ENCODE measurements at regions not wholly inside any gene's neighbourhood (a gene's known extent, or its start where the extent isn't known, plus 50 kb on each side); places are given as distances from the start of the nearest gene placed in this dataset.
A peak's percentile ranks its signal among the peaks of the same experiment; 100 is the strongest.
"Not testable (repeated sequence)": the region's sequence is repeated elsewhere in the genome, so short reads cannot be mapped to it uniquely, and the experiment has no call there.

- DNase-seq, result not testable (repeated sequence)
These were observed 182.6 kb downstream of the CD83 start for GRCh38 chr6:14300189-14300588.

DNA sequence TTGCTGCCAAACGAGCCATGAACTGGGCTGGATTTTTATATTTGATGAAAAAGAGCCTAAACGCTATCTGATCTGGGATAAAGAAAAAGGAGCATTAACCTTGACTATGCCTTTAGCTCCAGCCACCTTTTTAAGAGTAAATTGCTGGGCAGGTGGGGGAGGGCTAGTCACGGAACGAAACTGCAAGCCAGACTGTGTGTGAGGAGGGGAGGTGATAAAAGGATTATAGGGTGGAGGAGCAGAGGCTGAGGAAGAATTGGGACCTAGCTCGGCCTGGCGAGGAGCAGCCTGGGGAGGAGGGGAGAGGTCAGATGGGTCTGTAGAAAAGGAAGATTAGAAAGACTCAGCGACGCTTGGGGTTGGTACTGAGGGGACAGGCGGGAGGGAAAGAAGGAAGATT, 183.1 kb downstream of the CD83 start:
- DNase-seq, result not testable (repeated sequence)

DNA sequence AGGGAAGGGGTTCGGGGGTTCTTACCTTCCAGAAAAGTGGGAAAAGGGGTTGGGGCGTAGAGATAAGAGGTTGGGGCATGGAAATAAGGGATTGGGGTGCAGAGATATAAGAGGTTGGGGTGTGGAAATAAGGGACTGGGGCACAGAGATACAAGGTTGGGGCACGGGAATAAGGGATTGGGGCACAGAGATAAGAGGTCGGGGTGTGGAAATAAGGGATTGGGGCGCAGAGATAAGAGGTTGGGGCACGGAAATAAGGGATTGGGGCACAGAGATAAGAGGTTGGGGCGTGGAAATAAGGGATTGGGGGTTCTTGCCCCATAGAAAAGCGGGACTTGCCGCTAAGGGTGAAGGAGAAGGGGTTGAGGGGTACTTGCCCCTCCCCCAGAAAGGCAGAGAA, 183.9 kb downstream of the CD83 start:
- DNase-seq, result not testable (repeated sequence)

GRCh38 chr6:14305131-14305530, 187.6 kb downstream of the CD83 start:
- DNase-seq, result no peak

DNA sequence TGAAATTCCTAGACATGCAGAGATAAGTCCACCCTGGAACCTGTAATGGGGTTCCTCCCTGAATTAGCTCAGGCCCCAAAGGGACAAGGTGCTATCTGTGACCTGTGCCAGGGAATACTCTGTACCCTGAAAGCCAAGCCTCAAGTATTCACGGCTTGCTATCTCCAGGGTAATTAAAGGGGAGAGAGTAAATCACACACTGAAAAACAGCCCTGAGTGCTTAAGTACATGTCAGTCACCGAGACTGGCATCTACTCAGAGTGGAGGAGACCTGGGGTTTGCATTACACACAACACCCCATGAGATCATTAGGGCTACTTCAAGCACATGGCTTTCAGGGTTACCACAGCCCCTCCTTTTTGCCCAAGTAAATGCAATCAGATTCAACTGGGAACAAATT, 188.1 kb downstream of the CD83 start:
- peak; percentile 54 for DNase-seq

GRCh38 chr6:14306151-14306906, 188.8 kb downstream of the CD83 start:
- no peak for DNase-seq

DNA sequence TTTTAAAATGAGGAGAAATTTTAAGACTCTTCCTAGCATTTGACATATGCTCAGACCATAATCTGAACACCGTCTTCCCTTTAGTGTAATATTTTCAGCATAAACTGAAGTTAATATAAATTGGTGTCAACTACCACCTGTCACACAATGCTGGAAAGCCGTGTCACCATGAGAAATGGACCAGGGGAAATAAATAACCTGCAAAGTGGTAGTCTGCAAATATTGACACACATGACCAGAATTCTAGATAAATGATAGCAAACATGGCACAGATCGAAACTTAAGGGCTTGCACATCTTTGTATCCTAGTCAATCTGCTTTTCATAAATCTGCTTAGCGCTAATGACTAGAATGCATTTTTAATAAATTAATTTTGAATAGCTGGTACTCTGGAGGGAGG, 191.9 kb downstream of the CD83 start:
- peak; percentile 95 for DNase-seq

GRCh38 chr6:14309951-14310445, 192.4 kb downstream of the CD83 start:
- DNase-seq, result peak; percentile 95

DNA sequence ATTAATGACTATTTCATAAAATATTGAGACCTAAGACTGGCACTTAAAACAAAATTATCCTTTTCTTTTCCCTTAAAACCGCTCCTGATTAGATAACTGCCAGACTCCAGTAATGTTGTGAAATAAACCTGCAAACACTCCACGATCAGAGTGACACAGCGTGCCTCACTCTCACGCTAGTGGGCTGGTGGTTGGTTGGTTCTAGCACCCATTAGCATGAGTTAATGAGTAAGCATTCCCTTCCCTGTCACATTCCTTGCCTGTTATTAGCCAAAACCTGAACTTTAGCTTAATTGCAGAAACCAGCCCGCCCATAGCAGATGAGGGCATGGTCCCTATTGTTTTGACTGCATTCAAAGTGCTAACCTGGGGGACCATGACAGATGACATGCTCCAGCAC, 193.4 kb downstream of the CD83 start:
- DNase-seq, result no peak

- DNase-seq, result no peak
These were observed 195.0 kb downstream of the CD83 start for GRCh38 chr6:14312587-14312986.

- no peak for DNase-seq
These were observed 195.7 kb downstream of the CD83 start for GRCh38 chr6:14313248-14313647.

- no peak for DNase-seq
These were observed 197.8 kb downstream of the CD83 start for GRCh38 chr6:14315353-14315752.

- peak; percentile 91 for DNase-seq
These were observed 199.2 kb downstream of the CD83 start for GRCh38 chr6:14316651-14317386.

DNA sequence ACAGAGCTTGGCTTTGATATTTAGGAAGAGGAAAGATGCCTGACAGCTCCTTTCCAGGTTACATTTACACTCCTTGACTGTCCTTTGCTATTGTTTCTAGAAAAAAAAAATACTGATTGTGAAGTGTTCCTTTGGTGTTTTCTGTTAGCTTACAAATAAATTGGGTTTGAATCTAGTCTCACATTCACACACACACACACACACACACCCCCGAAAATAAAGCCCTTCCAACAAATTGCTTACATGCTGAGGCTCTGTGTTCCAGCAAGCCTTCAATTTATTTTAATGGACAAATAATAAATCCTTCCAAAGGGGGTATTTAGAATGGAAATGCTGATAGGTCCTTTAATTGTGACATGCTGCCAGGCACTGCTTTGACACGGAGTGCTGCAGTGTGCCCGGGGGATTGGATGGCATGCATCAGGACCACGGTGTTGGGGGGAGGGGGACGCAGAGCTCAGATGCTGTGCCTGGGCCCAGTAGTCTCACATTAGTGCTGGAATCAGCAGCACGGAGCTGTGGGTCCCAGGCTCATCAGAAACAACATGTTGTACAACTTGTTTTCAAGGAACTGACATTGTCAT, 199.9 kb downstream of the CD83 start:
- peak; percentile 73 for DNase-seq

GRCh38 chr6:14320332-14320731, 202.8 kb downstream of the CD83 start:
- DNase-seq, result no peak

DNA sequence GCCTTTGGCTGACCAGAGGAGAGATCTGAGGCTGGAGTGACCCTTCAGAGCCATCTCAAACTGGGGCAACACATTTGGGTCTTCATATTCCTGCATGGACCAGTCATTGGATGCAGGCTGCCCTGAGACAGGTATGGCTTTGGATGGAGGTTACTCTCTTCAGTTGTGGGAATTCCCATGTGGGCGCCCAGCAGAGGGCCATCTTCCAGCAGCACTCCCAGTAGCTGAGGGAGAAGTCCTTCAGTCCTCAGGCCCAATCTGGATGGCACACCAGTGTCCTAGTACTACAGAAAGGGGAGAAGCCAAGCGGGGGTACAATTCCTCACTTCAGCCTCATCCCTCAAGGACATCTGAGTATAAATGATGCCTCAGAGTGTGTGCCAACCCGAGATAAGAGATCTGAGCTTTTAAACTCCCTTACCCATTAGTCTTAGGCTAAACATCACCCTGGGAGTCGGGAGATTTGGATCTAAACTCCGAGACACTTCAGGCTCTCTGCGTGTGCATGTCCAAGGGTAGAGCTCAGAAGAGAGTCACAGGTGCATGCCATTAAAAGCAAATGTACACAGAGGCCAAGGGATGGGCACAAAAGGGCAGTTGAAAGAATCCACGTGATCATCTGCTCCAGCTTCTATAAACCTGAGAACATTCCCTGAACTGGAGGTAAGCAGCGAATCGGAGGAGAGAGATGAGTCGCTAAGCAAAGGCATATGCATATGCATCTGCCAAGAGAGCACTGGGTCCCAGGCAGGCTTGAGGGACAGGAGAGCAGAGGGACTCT, 204.6 kb downstream of the CD83 start:
- DNase-seq, result no peak

DNA sequence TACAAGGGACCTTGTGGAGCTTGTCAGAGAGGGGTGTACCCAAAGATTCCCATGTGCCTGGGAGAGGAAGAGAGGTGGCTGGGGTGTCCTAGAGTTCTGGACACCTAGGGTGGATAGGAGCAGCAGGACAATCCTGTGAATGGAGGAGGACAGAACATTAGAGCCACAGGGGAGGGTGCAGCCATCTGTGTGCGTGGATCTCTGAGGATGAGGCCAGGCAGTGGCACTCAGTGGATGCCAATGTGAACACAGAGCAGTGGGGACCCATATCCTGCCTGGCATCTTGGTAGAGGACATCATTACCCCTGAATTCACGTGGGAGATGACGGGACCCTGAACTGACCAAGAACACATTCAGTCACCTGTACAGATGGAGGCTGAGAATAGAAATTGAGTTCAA, 205.3 kb downstream of the CD83 start:
- DNase-seq, result no peak

- no peak for DNase-seq
These were observed 209.2 kb downstream of the CD83 start for GRCh38 chr6:14326774-14327173.

- DNase-seq, result no peak
These were observed 210.6 kb downstream of the CD83 start for GRCh38 chr6:14328163-14328562.

- no peak for DNase-seq
These were observed 216.2 kb downstream of the CD83 start for GRCh38 chr6:14333556-14334305.

DNA sequence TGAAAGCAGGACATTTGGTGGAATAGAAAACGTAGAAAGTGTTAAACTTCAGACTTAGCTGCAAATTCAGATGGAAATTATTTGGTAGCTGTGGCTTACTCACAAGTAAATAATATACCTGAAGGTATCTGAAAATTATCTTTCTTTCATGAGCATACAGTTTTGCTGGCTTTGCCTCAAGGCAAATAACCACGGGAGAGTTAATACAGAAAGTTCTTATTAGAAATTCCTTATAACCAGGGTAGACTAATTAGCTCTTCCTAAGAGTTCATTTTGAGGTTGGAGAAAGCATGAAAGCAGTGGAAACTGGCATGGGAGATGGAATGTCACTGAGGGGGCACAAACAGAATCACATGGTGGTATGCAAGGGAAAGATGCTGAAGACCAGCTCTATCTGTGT, 217.5 kb downstream of the CD83 start:
- DNase-seq, result no peak

- DNase-seq, result no peak
These were observed 219.6 kb downstream of the CD83 start for GRCh38 chr6:14337152-14337551.
